ENCODE measurements at regions not wholly inside any gene's neighbourhood (a gene's known extent, or its start where the extent isn't known, plus 50 kb on each side); places are given as distances from the start of the nearest gene placed in this dataset.
A peak's percentile ranks its signal among the peaks of the same experiment; 100 is the strongest.

GRCh38 chr11:15707971-15708370 lies 593.2 kb downstream of the INSC start:
- 0 out of 2 replicates have a peak, but pooled peaks cover 6% of the 10 kb centered on the region for H3K9me2 ChIP-seq (ENCODE audit: insufficient read depth)
- H3K79me2 ChIP-seq (replicated peaks; ENCODE audit: insufficient read depth): no peaks in the 10 kb centered on the region
- no peak overlapping the region for H3K27ac ChIP-seq (ENCODE audit: low read depth)
- H3K4me3 ChIP-seq: no peak overlapping the region
- Mint-ChIP-seq H3K4me3 (no peak overlapping the region), H3K36me3 (ENCODE audit: low read depth) (no peaks in the 10 kb centered on the region), H3K9me3 (no peaks in the 10 kb centered on the region; the same call in none of the 3 replicates), H3K27me3 (ENCODE audit: insufficient read depth, low read depth, poor library complexity) (peaks cover 11% of the 10 kb centered on the region), H3K27ac (no peak overlapping the region), H3K4me1 (peaks cover 29% of the 10 kb centered on the region)
- 0 out of 2 replicates have a peak, but pooled peaks cover 3% of the 10 kb centered on the region for H3F3A ChIP-seq (replicated peaks; ENCODE audit: low read depth)
- peaks cover 15% of the 10 kb centered on the region for H3K4me1 ChIP-seq (ENCODE audit: insufficient read depth)
- peaks cover 22% of the 10 kb centered on the region for H3K27me3 ChIP-seq (ENCODE audit: insufficient read depth)
- 0 out of 2 replicates have a peak overlapping the region, but pooled peaks have one; percentile 26 for H2AFZ ChIP-seq
- H4K20me1 ChIP-seq (replicated peaks; ENCODE audit: insufficient read depth): no peaks in the 10 kb centered on the region
- H3K4me2 ChIP-seq: no peak overlapping the region
- TF ChIP-seq NANOG (IDR thresholded peaks at IDR 0.05; ENCODE audit: borderline replicate concordance) (no peak), EZH2phosphoT487 (IDR thresholded peaks at IDR 0.05; ENCODE audit: unreplicated experiment) (no peak), CTCF (conservative IDR thresholded peaks at IDR 0.05; ENCODE audit: low read depth in 2 of 2) (0 out of 4 replicates have a peak, but pooled peaks of 1 of the 2 experiments have one; percentile 4), JUNB (IDR thresholded peaks at IDR 0.05; ENCODE audit: unreplicated experiment) (no peak), ZNF331 (CRISPR knock-in tag; IDR thresholded peaks at IDR 0.05; ENCODE audit: low read depth) (no peak), POLR2AphosphoS5 (IDR thresholded peaks at IDR 0.05; ENCODE audit: low read depth) (no peak), ZNF462 (CRISPR knock-in tag; IDR thresholded peaks at IDR 0.05) (no peak), EZH2 (IDR thresholded peaks at IDR 0.05; ENCODE audit: low read depth, unreplicated experiment) (no peak)
- 0 out of 3 replicates have a peak, but pooled peaks have one; percentile 19 for ATAC-seq
- no peaks in the 10 kb centered on the region for H3K36me3 ChIP-seq (ENCODE audit: insufficient read depth)
- DNase-seq (ENCODE audit: low spot score): peak; percentile 11
